AG09319 (cell line): ENCODE measurements at regions not wholly inside any gene's neighbourhood (a gene's known extent, or its start where the extent isn't known, plus 50 kb on each side); places are given as distances from the start of the nearest gene placed in this dataset.

Experiments used
- DNase-seq: peaks from one replicate; pipeline ENCODE4 v3.0.0-alpha.2; 2010; ENCODE audit warnings: low read depth; ENCODE audit errors: extremely low read depth
- TF ChIP-seq, protein P1 (sequence below): IDR thresholded peaks from 2 replicates; pipeline ENCODE4 v1.5.1; 2011; ENCODE audit warnings: low read depth, mild to moderate bottlenecking, inconsistent platforms, low read length, moderate library complexity

- TF ChIP-seq, protein P1, sequence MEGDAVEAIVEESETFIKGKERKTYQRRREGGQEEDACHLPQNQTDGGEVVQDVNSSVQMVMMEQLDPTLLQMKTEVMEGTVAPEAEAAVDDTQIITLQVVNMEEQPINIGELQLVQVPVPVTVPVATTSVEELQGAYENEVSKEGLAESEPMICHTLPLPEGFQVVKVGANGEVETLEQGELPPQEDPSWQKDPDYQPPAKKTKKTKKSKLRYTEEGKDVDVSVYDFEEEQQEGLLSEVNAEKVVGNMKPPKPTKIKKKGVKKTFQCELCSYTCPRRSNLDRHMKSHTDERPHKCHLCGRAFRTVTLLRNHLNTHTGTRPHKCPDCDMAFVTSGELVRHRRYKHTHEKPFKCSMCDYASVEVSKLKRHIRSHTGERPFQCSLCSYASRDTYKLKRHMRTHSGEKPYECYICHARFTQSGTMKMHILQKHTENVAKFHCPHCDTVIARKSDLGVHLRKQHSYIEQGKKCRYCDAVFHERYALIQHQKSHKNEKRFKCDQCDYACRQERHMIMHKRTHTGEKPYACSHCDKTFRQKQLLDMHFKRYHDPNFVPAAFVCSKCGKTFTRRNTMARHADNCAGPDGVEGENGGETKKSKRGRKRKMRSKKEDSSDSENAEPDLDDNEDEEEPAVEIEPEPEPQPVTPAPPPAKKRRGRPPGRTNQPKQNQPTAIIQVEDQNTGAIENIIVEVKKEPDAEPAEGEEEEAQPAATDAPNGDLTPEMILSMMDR: no peak
- DNase-seq: no peak
Observed at GRCh38 chr2:5538772-5539171, 153.4 kb upstream of the SOX11 start.

- TF ChIP-seq, protein P1: no peak
- no peak for DNase-seq
Observed at GRCh38 chr2:5539282-5540165, 152.7 kb upstream of the SOX11 start.

- no peak for DNase-seq
Observed at GRCh38 chr2:5540856-5541255, 151.3 kb upstream of the SOX11 start.

DNA sequence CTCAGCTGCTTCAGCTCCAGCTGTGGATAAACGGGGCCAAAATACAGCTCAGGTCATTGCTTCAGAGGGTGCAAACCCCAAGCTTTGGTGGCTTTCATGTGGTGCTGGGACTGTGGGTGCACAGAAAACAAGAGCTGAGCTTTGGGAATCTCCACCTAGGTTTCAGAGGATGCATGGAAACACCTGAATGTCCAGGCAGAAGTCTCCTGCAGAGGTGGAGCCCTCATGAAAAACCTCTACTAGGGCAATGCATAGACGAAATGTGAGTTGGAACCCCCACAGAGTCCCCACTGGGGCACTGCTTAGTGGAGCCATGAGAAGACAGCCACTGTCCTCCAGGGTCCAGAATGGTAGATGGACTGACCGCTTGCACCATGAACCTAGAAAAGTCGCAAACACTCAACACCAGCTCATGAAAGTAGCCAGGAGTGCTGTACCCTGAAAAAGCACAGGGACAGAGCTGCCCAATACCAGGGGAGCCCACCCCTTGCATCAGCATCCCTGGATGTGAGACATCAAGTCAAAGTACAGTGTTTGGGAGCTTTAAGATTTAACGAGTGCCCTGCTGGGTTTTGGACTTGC is 147.9 kb upstream of the SOX11 start:
- DNase-seq: no peak
- TF ChIP-seq, protein P1: no peak

More at GRCh38 chr2:5540856-5541255, 151.3 kb upstream of the SOX11 start:
- TF ChIP-seq, protein P1: no peak

DNA sequence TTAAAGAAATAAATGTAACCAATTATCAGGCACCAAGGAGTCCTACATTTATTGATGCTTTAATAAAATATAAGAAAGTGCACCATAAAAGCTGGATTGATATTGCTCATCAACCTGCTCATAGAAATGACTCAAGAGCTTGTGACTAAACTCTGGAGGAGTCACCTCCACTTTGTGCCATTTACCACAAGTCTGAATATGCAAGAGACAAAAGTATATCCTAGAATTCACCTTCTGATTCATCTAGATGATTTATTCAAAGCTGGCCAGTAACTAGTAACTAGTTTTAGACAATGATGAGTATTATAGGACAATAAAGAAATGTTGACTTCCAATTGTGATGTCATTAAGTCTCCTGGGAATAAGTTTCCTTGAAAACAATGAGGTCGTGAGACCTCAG is 146.0 kb upstream of the SOX11 start:
- TF ChIP-seq, protein P1: no peak
- no peak for DNase-seq

GRCh38 chr2:5548991-5549715 is 143.0 kb upstream of the SOX11 start:
- TF ChIP-seq, protein P1: no peak
- no peak for DNase-seq

GRCh38 chr2:5549771-5550170 is 142.4 kb upstream of the SOX11 start:
- DNase-seq: no peak
- TF ChIP-seq, protein P1: no peak
